GM12864 (cell line): ENCODE measurements at regions not wholly inside any gene's neighbourhood (a gene's known extent, or its start where the extent isn't known, plus 50 kb on each side); places are given as distances from the start of the nearest gene placed in this dataset.
A peak's percentile ranks its signal among the peaks of the same experiment; 100 is the strongest.

Experiments used
- DNase-seq: peaks from one replicate; pipeline ENCODE4 v3.0.0-alpha.2; 2011; ENCODE audit warnings: low read depth
- H3K4me3 ChIP-seq: 2 replicates; pipeline ENCODE4 v1.5.1; 2011; ENCODE audit warnings: mild to moderate bottlenecking, low read depth, low read length, control low read depth
- CTCF ChIP-seq: IDR thresholded peaks from 2 replicates; pipeline ENCODE4 v1.5.1; 2011; ENCODE audit warnings: low read depth, mild to moderate bottlenecking, moderate library complexity, low read length, control low read depth, inconsistent platforms; ENCODE audit errors: missing control alignments

- H3K4me3 ChIP-seq: no peak overlapping the region
- no peak for DNase-seq
- no peak for TF ChIP-seq CTCF
Observed at GRCh38 chr6:155623450-155624178, 168.0 kb upstream of the NOX3 start.

- H3K4me3 ChIP-seq: no peak overlapping the region
- DNase-seq: no peak
- TF ChIP-seq CTCF: no peak
Observed at GRCh38 chr6:155614606-155615005, 159.0 kb upstream of the NOX3 start.

GRCh38 chr6:155611742-155612141, 156.1 kb upstream of the NOX3 start:
- H3K4me3 ChIP-seq: no peak overlapping the region
- no peak for TF ChIP-seq CTCF
- no peak for DNase-seq

- no peak for DNase-seq
- H3K4me3 ChIP-seq: no peak overlapping the region
- no peak for TF ChIP-seq CTCF
Observed at GRCh38 chr6:155604991-155605390, 149.4 kb upstream of the NOX3 start.

GRCh38 chr6:155599561-155599960, 143.9 kb upstream of the NOX3 start:
- no peak for DNase-seq
- no peak for TF ChIP-seq CTCF

GRCh38 chr6:155599160-155599559, 143.5 kb upstream of the NOX3 start:
- no peak overlapping the region for H3K4me3 ChIP-seq
- DNase-seq: no peak
- TF ChIP-seq CTCF: no peak

More at GRCh38 chr6:155599561-155599960, 143.9 kb upstream of the NOX3 start:
- H3K4me3 ChIP-seq: no peak overlapping the region

GRCh38 chr6:155595284-155595683, 139.6 kb upstream of the NOX3 start:
- no peak overlapping the region for H3K4me3 ChIP-seq
- peak; percentile 6 for TF ChIP-seq CTCF
- no peak for DNase-seq
